ENCODE measurements at regions not wholly inside any gene's neighbourhood (a gene's known extent, or its start where the extent isn't known, plus 50 kb on each side); places are given as distances from the start of the nearest gene placed in this dataset.

DNA sequence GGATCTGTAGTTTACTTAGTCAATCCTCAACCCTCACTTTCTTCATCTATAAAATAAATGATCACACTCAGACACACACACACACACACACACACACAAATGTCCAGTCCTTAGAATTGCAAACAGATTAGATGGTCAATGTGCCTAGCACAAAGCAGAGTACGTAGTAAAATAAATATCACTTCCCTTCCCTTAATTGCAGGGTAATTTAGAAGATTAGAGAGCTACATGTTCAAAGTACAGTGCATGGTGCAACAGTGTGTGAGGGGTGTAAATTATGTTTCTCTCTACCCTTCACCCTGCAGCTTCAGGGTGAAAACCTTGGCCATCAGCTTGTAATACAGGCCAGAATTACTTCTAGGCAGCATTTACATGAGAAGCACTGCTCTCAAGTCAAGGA, 187.0 kb upstream of the GHITM start:
- no peak for DNase-seq

DNA sequence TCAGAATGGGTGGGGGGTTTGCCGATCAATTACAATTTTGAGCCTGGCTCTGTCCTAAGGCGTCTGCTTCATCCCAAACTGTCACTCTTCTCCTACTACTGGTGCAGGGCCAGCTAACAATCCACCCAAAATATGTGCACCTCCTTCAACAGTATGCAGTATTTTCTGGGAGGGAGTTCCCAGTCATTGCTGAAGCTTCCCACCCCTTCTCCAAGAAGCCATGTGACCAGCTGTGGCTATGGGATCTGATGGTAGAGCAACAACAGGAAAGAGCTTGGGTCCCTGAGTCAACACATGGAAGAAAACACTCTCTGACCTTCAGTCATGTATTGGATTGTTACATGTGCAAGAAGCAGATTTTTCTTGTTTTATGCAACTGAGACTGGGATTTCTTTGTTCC, 185.7 kb upstream of the GHITM start:
- DNase-seq, result no peak

DNA sequence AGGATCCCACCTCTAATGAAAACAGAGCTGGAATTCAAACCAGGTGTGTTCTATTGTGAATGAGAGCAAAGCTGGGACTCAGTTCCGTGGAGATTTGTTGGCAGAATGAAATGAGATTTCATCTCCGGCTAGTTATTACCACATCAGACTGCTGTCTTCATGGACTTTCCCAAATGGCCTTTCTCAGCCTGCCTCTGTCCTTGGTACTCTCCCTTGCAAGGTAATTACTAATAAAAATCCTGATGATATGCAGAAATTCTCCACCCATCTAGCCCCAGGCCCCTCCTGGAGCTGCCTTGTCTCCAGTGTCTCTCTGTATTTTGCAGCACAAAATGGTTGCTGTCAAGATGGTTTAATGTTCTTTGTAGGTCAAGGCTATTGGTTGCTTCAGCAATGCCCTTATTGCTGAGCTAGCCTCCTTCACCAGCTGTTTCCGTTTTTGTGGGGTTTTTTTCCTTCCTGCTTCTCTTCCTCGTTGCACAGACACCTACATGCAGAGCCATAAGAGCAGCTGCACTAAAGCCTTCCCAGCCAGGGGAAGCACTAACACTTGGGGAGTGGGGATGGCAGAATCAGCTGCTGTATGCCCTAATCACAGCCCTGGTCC, 185.0 kb upstream of the GHITM start:
- no peak for DNase-seq

DNA sequence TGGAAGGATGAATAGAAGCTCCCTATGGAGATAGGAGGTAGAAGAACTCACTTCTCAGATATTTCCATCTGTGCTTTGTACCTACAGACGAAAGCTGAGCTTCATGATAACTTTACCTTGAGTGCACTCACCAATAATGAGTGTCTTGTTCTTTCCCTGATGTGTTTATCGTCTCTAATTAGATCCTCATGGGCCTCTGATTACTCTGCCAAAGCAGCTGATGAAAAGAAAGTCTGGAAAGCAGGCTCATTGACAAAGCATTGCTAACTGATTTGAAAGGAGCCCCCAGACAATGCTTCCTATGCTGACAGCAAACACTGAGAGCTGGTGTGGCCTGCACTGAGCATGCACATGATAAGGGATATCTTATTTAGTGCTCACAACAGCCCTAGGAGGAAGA, 183.9 kb upstream of the GHITM start:
- DNase-seq, result no peak

DNA sequence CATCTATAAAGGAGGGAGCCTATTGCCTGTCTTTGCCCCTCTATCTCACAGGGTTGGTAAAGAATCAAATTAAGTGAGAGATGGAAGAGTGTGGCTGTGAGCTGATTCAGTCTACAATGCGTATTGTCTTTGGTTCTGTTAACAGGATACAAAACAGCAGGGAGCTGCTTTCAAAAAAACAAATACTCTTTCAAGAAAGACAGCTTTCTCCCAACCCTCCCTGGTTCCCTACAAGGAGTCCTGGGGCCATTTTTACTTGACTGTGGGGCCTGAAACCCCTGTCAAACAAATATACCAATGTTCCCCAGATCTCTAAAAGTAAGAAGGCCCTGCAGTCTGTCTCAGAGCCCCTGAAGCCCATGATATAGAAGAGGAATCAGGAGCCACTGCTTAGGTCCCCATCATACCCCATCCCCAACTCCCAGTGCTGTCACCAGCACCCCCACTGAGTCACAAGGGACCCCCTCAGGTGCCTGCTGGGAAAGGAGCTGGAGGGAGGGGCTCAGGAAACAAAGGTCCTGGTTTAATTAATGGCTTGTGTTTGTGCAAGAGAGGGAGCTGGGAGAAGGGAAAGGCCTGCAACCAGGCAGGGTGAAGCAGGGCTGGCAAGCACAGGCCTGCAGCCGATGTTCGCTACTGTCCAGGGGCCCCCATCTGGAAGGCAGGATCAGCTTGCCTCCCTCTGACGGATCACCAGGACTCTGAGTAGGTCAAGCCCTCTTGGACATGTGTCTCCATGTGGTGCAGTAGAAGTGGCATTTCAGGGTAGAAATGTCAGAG, 182.0 kb upstream of the GHITM start:
- DNase-seq, result no peak

DNA sequence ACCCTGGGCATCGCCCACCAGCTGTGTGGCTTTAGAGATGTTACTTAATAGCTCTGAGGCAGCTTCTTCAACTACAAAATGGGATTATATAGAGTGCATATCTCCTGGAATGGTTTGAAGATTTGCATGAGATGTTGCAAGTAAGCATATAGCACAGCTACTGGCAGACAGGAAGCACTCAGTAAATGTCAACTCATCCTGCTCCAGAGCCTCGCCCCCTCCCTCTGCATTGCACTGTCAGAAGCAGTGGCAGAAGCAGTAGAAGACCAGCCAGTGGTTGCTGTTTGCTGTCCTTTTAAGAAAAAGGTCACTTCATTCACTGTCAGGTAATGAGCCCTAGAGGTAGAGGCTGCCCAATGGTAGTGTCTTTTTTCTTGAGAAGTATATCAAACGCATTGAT, 180.0 kb upstream of the GHITM start:
- DNase-seq, result no peak

DNA sequence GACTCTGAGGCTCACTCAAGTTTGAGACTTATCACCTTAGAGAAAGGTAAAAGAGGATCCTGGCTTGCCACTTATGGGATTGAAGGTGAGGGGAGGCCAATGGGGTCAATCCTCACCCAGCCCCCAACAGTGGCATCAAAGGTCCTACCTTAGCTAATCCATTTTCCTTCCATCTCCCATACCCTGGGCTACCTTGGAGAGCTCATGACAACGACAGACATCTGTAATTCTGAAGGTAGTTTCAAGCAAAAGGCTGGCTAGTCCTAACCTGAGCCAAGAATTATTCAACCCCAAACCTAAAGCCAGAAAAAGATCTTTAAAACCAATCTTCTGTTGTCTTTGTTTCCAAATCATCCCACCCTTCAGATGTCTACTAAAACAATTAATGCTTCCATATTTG, 179.2 kb upstream of the GHITM start:
- DNase-seq, result no peak

DNA sequence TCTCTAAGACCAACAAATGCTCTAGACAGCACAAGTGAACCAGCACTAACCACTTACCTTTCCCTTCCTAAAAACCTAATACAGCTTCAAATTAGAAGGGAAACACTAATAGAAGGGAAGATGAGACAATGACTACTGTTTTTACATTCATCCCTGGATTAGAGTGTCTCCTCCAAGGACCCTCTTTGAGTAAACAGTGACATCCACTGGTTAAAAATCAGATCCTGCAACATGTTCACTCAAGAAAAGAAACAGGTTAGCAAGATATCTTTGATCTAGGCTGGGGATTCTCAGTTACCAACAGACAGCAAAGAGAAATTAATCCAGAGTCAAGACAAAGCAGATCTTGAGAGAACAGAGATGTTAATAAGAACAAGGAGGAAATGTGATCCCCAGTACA, 177.7 kb upstream of the GHITM start:
- peak in 1 of 2 experiments; percentile 44 for DNase-seq

DNA sequence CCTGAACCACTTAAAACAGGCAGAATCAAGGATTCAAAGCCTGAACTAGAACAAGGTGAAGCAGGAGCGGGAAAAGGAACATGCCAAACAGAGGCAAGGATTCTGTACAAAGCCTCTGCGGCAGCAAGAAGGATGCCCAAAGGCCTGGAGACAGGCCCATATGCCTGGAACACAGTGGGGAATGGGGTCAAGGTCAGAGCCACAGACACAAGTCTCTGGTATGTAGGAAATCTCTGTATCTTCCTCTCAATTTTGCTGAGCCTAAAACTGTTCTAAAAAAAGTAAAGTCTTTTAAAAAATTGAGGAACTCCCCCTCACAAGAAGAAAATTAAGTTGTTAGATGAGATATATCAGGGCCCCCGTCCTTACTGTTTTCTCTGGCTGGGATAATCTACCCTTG, 175.9 kb upstream of the GHITM start:
- DNase-seq, result no peak

DNA sequence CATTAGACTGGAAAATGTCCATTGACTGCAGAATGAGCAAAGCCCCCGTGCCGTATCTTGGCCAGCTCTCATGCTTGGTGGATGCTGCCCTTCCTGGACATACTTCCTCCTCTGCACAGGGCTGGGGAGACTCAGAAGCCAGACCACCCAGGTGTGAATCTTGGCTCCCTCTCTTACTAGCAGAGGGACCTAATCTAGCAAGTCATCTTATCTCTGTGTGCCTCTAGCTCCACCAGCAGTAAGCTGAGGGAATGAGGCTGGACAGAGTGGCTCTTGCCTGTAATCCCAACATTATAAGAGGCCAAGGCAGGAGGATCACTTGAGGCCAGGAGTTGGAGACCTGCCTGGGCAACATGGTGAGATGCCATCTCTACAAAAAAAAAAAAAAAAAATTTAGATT, 173.8 kb upstream of the GHITM start:
- peak in 1 of 2 experiments; percentile 0 for DNase-seq

DNA sequence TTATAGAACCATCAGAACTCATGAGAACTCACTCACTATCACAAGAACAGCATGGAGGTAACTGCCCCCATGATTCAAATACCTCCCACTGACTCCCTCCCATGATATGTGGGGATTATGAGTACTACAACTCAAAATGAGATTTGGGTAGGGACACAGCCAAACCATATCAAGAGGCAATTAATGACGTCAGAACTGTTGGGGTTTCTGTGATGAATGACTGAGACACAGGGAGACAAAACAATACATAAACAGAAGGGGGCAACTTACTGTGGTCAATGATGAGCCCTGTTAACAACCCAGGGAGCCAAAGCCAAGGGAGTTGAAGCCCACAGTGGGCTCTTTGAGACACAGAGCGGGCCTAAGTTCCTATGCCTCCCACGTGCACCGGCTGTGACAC, 171.3 kb upstream of the GHITM start:
- DNase-seq, result no peak

DNA sequence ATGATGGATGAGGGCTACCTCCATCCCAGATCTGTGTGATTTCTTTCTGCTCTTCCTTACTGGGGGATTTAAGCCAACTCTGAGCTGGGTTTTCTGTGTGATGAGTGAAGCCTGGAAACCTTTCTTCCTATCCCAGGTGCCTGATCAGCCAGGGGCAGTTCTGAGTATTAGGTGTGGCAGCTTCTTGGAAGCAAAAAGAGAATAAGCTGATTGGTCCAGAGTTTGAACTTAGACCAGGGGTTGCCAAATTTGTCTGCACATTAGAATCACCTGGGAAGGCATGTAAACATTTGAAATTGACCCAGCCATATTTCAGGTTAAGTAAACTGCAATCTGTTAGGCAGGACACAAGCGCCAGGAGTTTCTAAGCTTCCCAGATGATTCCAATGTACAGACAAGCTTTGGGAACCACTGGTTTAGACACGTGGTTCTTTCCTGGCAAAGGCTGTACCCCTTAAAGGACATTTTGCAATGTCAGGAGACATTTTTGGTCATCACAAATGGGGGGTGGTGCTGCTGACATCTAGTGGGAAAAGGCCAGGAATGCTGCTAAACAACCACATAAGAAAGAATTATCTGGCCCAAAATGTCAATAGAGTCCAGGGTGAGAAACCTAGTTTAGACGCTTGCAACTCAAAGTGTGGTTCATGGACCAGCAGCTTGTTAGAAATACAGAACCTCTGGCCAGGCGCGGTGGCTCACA, 160.5 kb upstream of the GHITM start:
- no peak for DNase-seq

DNA sequence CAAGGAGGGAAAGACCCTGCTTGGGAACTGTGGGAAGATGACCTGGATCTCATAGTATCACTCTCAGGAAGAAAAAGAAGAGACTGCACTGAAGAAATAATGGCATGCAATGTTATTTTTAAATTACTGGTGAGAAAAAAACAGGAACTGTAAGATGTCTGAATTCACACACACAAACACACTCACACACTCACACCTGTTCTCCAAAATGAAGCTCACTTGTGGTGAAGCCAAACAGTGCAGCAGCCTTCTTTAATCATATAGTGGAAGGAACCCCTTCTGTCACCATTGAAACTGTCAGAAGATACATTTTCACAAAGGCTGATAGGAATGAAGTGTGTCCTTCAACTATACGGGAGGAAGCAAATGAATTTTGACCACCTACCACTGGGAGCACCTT, 156.5 kb upstream of the GHITM start:
- DNase-seq, result no peak

DNA sequence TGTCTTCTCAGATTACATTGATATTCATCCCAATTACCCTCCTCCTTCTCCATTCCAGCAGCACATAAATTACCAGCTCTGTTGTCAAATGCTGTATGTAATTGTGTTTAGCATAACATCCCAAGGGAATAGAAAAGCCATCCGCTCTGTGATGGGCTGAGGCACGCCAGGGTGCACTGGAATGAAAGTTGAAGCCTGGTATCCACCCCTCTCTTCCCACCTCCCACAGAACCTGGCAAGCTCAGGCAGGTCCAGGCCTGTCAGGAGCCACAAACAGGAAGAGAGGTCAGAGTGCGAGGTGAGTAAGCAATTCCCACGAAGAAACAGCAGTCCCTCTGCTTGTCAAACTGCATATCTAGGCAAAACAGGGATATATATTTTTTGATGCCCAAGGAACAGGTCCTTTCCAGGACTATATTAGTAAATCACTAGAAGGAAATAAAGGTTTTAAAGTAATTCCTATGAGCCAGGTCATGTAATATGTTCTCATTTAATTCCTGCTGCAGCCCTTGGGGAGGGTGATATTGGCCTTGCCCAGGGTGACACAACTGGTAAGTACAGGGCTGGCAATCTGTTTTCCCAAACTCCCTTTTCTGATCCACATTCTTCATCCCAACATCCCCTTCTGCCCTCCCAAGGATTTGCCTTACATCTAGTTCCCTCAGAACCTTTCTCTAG, 155.6 kb upstream of the GHITM start:
- DNase-seq, result peak in 1 of 2 experiments; percentile 38

DNA sequence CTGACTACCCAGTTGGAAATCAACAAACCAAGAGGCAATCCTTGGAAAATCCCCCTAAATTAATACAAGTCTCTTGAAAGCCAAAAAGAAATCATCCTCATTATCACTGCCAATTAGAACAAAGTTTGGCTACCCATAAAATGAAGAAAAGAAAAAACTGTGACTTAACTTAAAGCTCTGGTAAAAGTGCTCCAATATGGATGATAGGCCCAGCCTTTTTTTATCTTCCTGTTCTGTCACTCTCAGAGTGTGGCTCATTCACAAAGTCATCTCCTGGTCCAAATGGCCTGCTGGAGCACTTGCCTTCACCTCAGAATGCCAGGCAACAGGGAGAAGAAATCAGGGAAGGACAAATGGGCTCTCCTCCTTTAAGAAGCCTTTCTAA, 155.1 kb upstream of the GHITM start:
- DNase-seq, result no peak

DNA sequence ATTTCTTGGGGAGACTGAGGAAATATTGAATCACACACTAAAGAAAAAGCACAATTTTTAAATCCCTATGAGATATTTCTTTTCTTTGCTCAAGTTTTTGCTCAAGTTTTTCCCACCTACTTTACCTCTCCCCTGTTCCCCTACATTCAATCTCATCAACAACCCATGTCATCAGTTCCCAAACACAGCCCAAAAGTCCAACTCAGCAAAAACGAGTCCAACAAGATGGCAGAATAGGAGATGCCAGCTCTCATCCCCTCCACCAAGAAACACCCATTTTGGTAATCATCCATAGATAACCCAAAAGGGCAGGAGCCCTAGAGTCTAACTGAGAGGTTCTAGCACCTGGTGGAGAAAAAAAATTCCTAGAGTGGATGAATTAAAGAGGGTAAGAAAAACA, 152.5 kb upstream of the GHITM start:
- DNase-seq, result no peak

DNA sequence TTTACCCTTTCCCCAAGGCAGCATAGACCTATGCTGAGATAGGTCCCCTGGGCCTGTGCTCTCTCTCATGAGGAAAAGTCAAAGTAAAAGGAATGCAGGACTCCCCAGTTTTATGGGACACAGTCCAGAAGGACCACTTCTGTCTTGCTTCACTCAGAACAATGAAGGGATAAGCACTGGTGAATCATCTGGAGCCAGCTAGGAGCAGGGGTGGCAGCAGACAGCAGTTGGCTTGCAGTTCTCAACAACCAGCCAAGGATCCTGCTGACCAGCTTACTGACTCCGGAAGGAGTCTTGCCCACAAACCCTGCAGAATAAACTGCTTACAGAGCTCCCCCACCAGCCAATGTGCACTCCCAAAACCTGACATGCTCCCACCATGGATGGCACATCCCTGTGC, 152.1 kb upstream of the GHITM start:
- no peak for DNase-seq

DNA sequence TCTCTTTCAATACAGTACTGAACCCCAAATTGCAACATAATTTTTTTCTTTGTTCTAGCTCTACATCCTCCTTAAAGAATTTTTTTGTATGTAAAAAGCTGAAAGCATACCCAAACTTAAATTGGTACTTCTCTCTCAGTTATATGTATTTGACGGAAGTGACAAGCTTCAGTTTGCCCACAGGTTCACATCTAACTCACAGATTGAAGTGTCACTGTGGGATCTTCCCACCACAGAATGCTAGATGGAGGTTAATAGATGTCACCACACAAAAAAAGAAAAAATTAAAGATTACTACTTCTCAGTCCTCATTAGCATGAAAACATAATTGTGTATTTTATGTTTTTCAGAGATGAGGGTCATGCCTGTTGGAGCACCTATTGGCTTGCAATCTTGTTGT, 150.9 kb upstream of the GHITM start:
- DNase-seq, result no peak

DNA sequence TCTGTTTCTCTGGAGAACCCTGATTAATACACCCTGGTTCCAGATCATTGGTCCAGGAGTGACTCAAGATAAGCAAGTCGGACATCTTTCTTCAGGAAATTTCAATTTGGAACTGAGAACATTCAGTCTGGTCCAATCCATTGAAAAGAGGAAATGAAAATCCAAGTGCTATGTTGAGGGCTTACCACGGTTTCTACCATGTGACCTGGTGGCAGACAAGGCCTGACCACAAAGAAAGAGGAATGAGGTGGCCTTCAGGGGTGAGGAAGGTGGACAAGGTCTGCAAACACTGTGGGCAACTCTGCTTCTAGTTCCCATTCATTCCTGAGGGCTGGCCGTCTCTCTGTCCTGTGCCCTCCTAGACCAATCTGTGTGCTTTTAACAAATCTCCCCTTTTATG, 149.2 kb upstream of the GHITM start:
- DNase-seq, result no peak

DNA sequence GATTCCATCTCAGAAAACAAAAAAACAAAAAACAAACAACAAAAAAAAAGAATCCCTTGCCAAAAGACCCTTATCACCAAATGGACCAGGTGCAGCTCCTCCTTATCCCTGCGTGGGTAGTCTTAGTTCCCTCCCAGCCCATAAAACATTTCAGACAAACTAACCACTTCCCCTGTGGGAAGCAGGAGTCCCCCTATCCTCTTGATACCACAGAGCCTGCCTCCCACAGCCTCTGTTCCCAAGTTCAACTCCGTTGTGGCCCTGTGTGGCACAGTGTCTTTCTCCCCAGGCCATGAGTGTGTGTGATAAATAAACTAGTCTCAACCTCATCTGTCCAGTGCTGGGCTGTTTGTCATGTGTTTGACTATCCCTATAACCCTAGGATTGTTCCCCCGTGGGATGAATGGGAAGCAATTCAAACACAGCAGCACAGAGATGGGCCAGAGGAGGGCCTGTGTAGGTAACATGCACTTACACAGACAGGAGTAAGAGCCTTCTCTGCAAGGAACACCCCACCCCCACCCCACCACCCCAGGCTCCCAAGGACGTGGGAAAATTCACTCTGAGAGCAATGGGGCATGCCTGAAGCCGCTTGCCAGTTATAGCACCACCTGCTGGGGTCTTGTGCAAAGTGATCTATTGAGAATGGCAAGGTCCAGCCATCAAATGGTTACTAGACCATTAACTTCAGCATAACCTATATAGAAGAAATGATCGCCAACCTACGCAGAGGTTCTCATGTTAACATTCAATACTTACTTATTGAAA, 147.1 kb upstream of the GHITM start:
- peak; percentile 4 to 5 for DNase-seq

DNA sequence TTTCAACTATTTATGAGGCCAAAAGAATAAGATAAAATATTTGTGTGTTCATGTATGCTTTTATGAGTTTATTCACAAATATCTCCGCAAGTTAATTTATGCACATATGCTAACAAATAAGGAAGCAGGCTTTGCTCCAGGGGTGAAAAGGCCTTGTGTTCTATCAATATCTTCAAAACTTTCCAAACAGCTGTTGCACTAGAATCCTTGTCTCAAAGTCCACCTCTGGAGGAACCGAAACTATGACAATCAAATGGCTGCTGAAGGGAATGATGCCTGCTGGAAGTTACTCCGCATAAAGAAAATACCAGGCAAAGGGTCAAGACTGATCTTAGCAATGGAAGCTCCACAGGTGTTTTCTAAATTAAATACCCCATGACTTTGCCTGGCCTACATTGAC, 145.0 kb upstream of the GHITM start:
- DNase-seq, result no peak

DNA sequence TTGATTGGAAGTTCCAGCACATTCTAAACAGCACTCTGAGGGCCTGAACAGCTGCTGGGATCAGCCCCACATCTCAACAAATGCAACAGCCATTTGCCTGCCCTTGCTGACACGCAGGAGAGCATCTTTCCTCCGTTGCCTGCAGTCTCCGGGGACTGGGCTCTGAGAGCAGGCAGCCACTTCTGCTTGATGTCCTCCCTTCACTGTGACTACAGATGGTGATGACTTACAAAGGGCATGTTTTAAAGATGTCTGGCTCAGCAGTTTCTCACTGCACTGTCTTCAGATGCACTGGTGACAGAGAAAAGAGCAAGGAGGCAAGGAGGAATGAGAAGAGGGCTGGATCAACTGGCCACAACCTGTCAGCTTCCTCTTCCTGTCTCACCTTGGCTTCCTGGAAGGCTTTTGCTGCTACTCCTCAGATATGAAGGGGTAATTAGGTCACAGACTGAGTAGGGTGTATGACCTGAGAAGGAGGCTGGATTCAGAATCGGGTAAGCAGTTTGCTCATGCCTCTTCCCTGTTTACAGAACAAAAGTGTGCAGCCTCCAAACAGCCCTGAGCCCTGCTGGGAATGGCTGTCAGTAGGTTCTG, 143.5 kb upstream of the GHITM start:
- DNase-seq, result no peak

DNA sequence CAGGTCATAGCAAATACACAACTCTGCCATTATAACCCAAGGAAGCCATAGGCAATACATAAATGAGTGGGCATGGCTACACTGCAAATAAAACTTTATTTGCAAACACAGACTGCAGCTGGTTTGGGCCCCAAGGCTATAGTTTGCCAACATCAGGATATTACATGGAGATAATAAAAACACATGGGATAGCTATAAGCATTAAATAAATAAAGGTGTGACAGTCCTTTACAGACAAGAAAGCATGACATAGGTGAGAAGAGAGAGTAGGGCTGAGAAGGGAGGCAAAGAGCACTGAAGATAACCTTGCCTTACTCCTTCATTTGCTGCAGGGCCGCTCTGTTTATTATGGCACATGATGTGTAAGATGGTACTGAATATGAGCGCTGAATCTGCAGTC, 135.1 kb upstream of the GHITM start:
- no peak for DNase-seq
